HCT116 (cell line): ENCODE measurements at regions not wholly inside any gene's neighbourhood (a gene's known extent, or its start where the extent isn't known, plus 50 kb on each side); places are given as distances from the start of the nearest gene placed in this dataset.

Experiments
- ATAC-seq: fragments of 200-7000 bp; cut with Tn5 transposase; 2 replicates; pipeline ENCODE4 v1.9.1; 2020; ENCODE audit warnings: mild to moderate bottlenecking, moderate library complexity
- BruUV-seq: library from RNA; stranded (reverse); fragments of 400-500 nt; replicated peaks from 2 replicates; lab custom pipeline; 2021; lab: Mats Ljungman, UMichigan
- CTCF ChIA-PET: fragments of 300-600 bp; sonication (Branson Sonifier 250); formaldehyde crosslinking; loops from one replicate; lab custom pipeline; 2021; ENCODE audit warnings: antibody characterized with exemption; lab: Charles Lee
- POLR2A ChIA-PET: fragments of 300-600, 350-600 bp; sonication (Branson Sonifier 250); formaldehyde crosslinking; loops from one replicate; lab custom pipeline; 2021; ENCODE audit warnings: antibody characterized with exemption; lab: Charles Lee
- RAD21 ChIA-PET, 2 experiments: fragments of 300-600 bp; sonication (Branson Sonifier 250); formaldehyde crosslinking; loops; one replicate each; lab custom pipeline; 2023; ENCODE audit warnings: low total read pairs in 2 of 2; ENCODE audit not compliant: uncharacterized antibody in 2 of 2, unreplicated experiment in 2 of 2, low non-redundant PET in 1 of 2; lab: Charles Lee
- DNase-seq: peaks from one replicate; pipeline ENCODE4 v3.0.0-alpha.2; 2010; ENCODE audit warnings: low read depth, low spot score
- H2AFZ ChIP-seq: fragments of 200-600 bp; shearing (Covaris generic), sonication (generic); 2 replicates; pipeline ENCODE4 v1.6.1; 2017; ENCODE audit warnings: low read depth, mixed run types, mixed read lengths, antibody characterized with exemption, low read length; ENCODE audit not compliant: poor library complexity, severe bottlenecking
- H3K27ac ChIP-seq: 2 replicates; pipeline ENCODE4 v1.5.1; 2012; ENCODE audit warnings: low read depth, low read length
- H3K27me3 ChIP-seq: fragments of 200-600 bp; sonication (generic); 2 replicates; pipeline ENCODE4 v1.6.1; 2016; ENCODE audit warnings: mixed run types, low read length, mixed read lengths; ENCODE audit not compliant: insufficient read depth
- H3K36me3 ChIP-seq, 2 experiments: fragments of 200-500 bp in 1 of 2; fragments of 200-600 bp in 1 of 2; sonication (Bioruptor generic) in 1 of 2; sonication (generic) in 1 of 2; 2 replicates each; pipeline versions ENCODE4 v1.5.1 to v1.6.1; 2014 to 2016; ENCODE audit warnings: low read length in 2 of 2, inconsistent platforms in 1 of 2, mixed read lengths in 1 of 2, mixed run types in 1 of 2; ENCODE audit not compliant: insufficient read depth in 2 of 2, control insufficient read depth in 1 of 2
- H3K4me1 ChIP-seq, 2 experiments: fragments of 200-600 bp in 1 of 2; sonication (generic) in 1 of 2; 2 replicates each; pipeline versions ENCODE4 v1.5.1 to v1.6.1; 2012 to 2017; ENCODE audit warnings: low read length in 2 of 2, inconsistent platforms in 1 of 2, mild to moderate bottlenecking in 1 of 2, mixed read lengths in 1 of 2, mixed run types in 1 of 2, moderate library complexity in 1 of 2; ENCODE audit not compliant: insufficient read depth in 2 of 2, control insufficient read depth in 1 of 2
- H3K4me2 ChIP-seq: fragments of 200-600 bp; sonication (generic); 2 replicates; pipeline ENCODE4 v1.6.1; 2017; ENCODE audit warnings: mixed run types, low read length, mixed read lengths
- H3K4me3 ChIP-seq, 2 experiments: fragments of 200-600 bp in 1 of 2; sonication (generic) in 1 of 2; replicated peaks in 1 of 2; 2 replicates each; pipeline ENCODE4 v1.5.1; 2011 to 2016; ENCODE audit warnings: low read length in 2 of 2, control low read depth in 1 of 2, low read depth in 1 of 2, mild to moderate bottlenecking in 1 of 2, mixed read lengths in 1 of 2, mixed run types in 1 of 2
- H3K79me2 ChIP-seq: fragments of 200-600 bp; sonication (generic); 2 replicates; pipeline ENCODE4 v1.6.1; 2017; ENCODE audit warnings: mild to moderate bottlenecking, mixed run types, low read length, moderate library complexity, mixed read lengths; ENCODE audit not compliant: insufficient read depth
- H3K9ac ChIP-seq: fragments of 200-600 bp; sonication (generic); 2 replicates; pipeline ENCODE4 v1.6.1; 2016; ENCODE audit warnings: low read length, mixed read lengths
- H3K9me2 ChIP-seq: fragments of 200-600 bp; sonication (generic), shearing (Covaris generic); 2 replicates; pipeline ENCODE4 v1.6.1; 2017; ENCODE audit warnings: mixed run types, mild to moderate bottlenecking, moderate library complexity; ENCODE audit not compliant: insufficient read depth
- H3K9me3 ChIP-seq, 2 experiments: fragments of 200-500 bp in 1 of 2; fragments of 200-600 bp in 1 of 2; sonication (Bioruptor generic) in 1 of 2; sonication (generic) in 1 of 2; 2 replicates each; pipeline ENCODE4 v1.6.1; 2014 to 2017; ENCODE audit warnings: low read length in 2 of 2, mixed read lengths in 2 of 2, inconsistent platforms in 1 of 2, low read depth in 1 of 2, mild to moderate bottlenecking in 1 of 2, mixed run types in 1 of 2, moderate library complexity in 1 of 2; ENCODE audit not compliant: control insufficient read depth in 1 of 2, insufficient read depth in 1 of 2
- H4K20me1 ChIP-seq: fragments of 200-600 bp; sonication (generic), shearing (Covaris generic); 2 replicates; pipeline ENCODE4 v1.6.1; 2017; ENCODE audit warnings: mixed run types, mild to moderate bottlenecking, moderate library complexity; ENCODE audit not compliant: insufficient read depth
- ATF3 ChIP-seq: IDR thresholded peaks from 2 replicates; pipeline ENCODE4 v1.6.1; 2012
- CBX3 ChIP-seq: IDR thresholded peaks from 2 replicates; pipeline ENCODE4 v1.6.1; 2012; ENCODE audit warnings: low read depth
- CTCF ChIP-seq, 3 experiments: fragments of 200-600 bp in 1 of 3; sonication (generic) in 1 of 3; IDR thresholded peaks in 2 of 3; conservative IDR thresholded peaks in 1 of 3; 2 replicates each; pipeline ENCODE4 v1.5.1; 2012 to 2017; ENCODE audit warnings: low read depth in 2 of 3, low read length in 2 of 3, antibody characterized with exemption in 1 of 3, borderline replicate concordance in 1 of 3, control low read depth in 1 of 3, mild to moderate bottlenecking in 1 of 3, mixed read lengths in 1 of 3, mixed run types in 1 of 3, moderate library complexity in 1 of 3; ENCODE audit not compliant: insufficient read depth in 1 of 3
- EGR1 ChIP-seq: IDR thresholded peaks from 2 replicates; pipeline ENCODE4 v1.6.1; 2012; ENCODE audit warnings: low read depth
- ELF1 ChIP-seq: IDR thresholded peaks from 2 replicates; pipeline ENCODE4 v1.6.1; 2012; ENCODE audit warnings: low read depth, borderline replicate concordance
- EZH2 ChIP-seq: fragments of 200-600 bp; sonication (generic); IDR thresholded peaks from 2 replicates; pipeline ENCODE4 v1.6.1; 2017; ENCODE audit warnings: antibody characterized with exemption, mixed run types
- EZH2phosphoT487 ChIP-seq: fragments of 200-600 bp; IDR thresholded peaks from 2 replicates; pipeline ENCODE4 v1.6.1; 2018; ENCODE audit warnings: antibody characterized with exemption, borderline replicate concordance
- FOSL1 ChIP-seq: IDR thresholded peaks from 2 replicates; pipeline ENCODE4 v1.6.1; 2012; ENCODE audit warnings: low read depth
- JUND ChIP-seq: IDR thresholded peaks from 2 replicates; pipeline ENCODE4 v1.6.1; 2012
- MAX ChIP-seq: IDR thresholded peaks from 2 replicates; pipeline ENCODE4 v1.6.1; 2012
- POLR2A ChIP-seq: IDR thresholded peaks from 2 replicates; pipeline ENCODE4 v1.7.0; 2011; ENCODE audit warnings: borderline replicate concordance; ENCODE audit not compliant: insufficient read depth, insufficient read length; ENCODE audit errors: extremely low read depth
- POLR2AphosphoS5 ChIP-seq: IDR thresholded peaks from 2 replicates; pipeline ENCODE4 v1.6.1; 2011; ENCODE audit warnings: mild to moderate bottlenecking, low read depth, low read length, moderate library complexity
- RAD21 ChIP-seq: IDR thresholded peaks from 2 replicates; pipeline ENCODE4 v1.6.1; 2012; ENCODE audit warnings: low read depth, mild to moderate bottlenecking
- SIN3A ChIP-seq: IDR thresholded peaks from 2 replicates; pipeline ENCODE4 v1.6.1; 2012; ENCODE audit warnings: low read depth
- SP1 ChIP-seq: IDR thresholded peaks from 2 replicates; pipeline ENCODE4 v1.6.1; 2012; ENCODE audit warnings: low read depth
- SRF ChIP-seq: IDR thresholded peaks from 2 replicates; pipeline ENCODE4 v1.6.1; 2012; ENCODE audit warnings: low read depth
- TCF7L2 ChIP-seq: IDR thresholded peaks from 2 replicates; pipeline ENCODE4 v1.7.0; 2011; ENCODE audit warnings: borderline replicate concordance, inconsistent platforms; ENCODE audit not compliant: insufficient read depth, insufficient read length; ENCODE audit errors: extremely low read depth
- YY1 ChIP-seq: IDR thresholded peaks from 2 replicates; pipeline ENCODE4 v1.6.1; 2011; ENCODE audit warnings: low read length, low read depth, moderate library complexity, mild to moderate bottlenecking; ENCODE audit not compliant: insufficient replicate concordance; ENCODE audit errors: extremely low read depth
- ZBTB33 ChIP-seq: IDR thresholded peaks from 2 replicates; pipeline ENCODE4 v1.6.1; 2011; ENCODE audit warnings: mild to moderate bottlenecking, low read length, moderate library complexity; ENCODE audit not compliant: insufficient replicate concordance; ENCODE audit errors: extremely low read depth
- intact Hi-C: fragments of 100-400 bp; cut with micrococcal nuclease; formaldehyde crosslinking; loops from 2 replicates; pipeline ENCODE4 v1.10.0; 2022

GRCh38 chr9:12351293-12352044 lies 341.7 kb upstream of the TYRP1 start:
- Histone ChIP-seq H3K4me2 (no peak overlapping the region), H2AFZ (no peak overlapping the region), H3K27ac (no peak overlapping the region), H3K27me3 (no peaks in the 10 kb centered on the region), H3K79me2 (no peaks in the 10 kb centered on the region), H4K20me1 (no peaks in the 10 kb centered on the region), H3K36me3 (no peaks in the 10 kb centered on the region), H3K4me1 (no peaks in the 10 kb centered on the region), H3K4me3 (no peak overlapping the region), H3K9ac (no peak overlapping the region), H3K9me3 (peaks cover 4% of the 10 kb centered on the region in 2 experiments; a peak in 3 of 4 replicates), H3K9me2 (no peaks in the 10 kb centered on the region)
- ATAC-seq (no peak), DNase-seq (no peak)
- POLR2A ChIA-PET = no interaction called here
- TF ChIP-seq YY1 (no peak), SP1 (no peak), CBX3 (no peak), MAX (no peak), SIN3A (no peak), ATF3 (no peak), RAD21 (no peak), ELF1 (no peak), JUND (no peak), POLR2A (no peak), CTCF (IDR thresholded peaks at IDR 0.05 in 2 of 3, conservative IDR thresholded peaks at IDR 0.05 in 1 of 3; ENCODE audit: borderline replicate concordance in 1 of 3, insufficient read depth in 1 of 3, low read depth in 2 of 3, low read length in 2 of 3) (no peak), FOSL1 (no peak), SRF (no peak), EGR1 (no peak), EZH2 (no peak), TCF7L2 (no peak), POLR2AphosphoS5 (no peak), EZH2phosphoT487 (no peak), ZBTB33 (no peak)
- CTCF ChIA-PET = no interaction called here
- intact Hi-C loops = no loop called here
- BruUV-seq = no TSS peak
- RAD21 ChIA-PET = no interaction called here
